ENCODE measurements at regions not wholly inside any gene's neighbourhood (a gene's known extent, or its start where the extent isn't known, plus 50 kb on each side); places are given as distances from the start of the nearest gene placed in this dataset.
"Not testable (repeated sequence)": the region's sequence is repeated elsewhere in the genome, so short reads cannot be mapped to it uniquely, and the experiment has no call there.

DNA sequence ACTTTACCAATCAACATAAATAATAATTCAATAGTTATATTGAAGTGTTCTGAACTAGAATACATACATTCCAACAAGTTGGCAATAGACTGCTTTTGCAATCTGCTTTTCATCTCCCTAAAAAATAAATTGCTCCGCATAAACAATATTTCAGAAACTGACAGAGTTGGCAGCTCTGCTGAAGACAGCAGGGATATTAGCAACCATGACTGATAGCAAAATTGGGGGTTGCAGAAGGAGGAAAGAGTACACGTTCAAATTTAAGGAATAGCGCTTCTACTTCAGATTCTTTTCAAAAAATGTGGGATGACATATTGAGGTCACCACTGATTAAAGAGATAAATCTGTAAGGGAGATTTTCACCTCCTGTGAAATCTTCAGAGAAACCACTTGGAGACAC lies 521.2 kb downstream of the DTWD2 start:
- H3K4me3 ChIP-seq (ENCODE audit: low read length), result no peak overlapping the region
- no peak for DNase-seq (ENCODE audit: low read depth)
- TF ChIP-seq, protein P1, sequence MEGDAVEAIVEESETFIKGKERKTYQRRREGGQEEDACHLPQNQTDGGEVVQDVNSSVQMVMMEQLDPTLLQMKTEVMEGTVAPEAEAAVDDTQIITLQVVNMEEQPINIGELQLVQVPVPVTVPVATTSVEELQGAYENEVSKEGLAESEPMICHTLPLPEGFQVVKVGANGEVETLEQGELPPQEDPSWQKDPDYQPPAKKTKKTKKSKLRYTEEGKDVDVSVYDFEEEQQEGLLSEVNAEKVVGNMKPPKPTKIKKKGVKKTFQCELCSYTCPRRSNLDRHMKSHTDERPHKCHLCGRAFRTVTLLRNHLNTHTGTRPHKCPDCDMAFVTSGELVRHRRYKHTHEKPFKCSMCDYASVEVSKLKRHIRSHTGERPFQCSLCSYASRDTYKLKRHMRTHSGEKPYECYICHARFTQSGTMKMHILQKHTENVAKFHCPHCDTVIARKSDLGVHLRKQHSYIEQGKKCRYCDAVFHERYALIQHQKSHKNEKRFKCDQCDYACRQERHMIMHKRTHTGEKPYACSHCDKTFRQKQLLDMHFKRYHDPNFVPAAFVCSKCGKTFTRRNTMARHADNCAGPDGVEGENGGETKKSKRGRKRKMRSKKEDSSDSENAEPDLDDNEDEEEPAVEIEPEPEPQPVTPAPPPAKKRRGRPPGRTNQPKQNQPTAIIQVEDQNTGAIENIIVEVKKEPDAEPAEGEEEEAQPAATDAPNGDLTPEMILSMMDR (conservative IDR thresholded peaks at IDR 0.05; ENCODE audit: low read depth, low read length), result no peak

GRCh38 chr5:118466418-118466817 lies 521.9 kb downstream of the DTWD2 start:
- TF ChIP-seq, protein P1 (conservative IDR thresholded peaks at IDR 0.05; ENCODE audit: low read depth, low read length), result no peak
- DNase-seq (ENCODE audit: low read depth), result no peak
- no peak overlapping the region for H3K4me3 ChIP-seq (ENCODE audit: low read length)

- DNase-seq (ENCODE audit: low read depth); H3K4me3 ChIP-seq (ENCODE audit: low read length): not testable (repeated sequence)
Measured at GRCh38 chr5:118462276-118462675, 526.1 kb downstream of the DTWD2 start.

- TF ChIP-seq, protein P1 (conservative IDR thresholded peaks at IDR 0.05; ENCODE audit: low read depth, low read length), result no peak
- H3K4me3 ChIP-seq (ENCODE audit: low read length), result no peak overlapping the region
- DNase-seq (ENCODE audit: low read depth), result no peak
Measured at GRCh38 chr5:118461436-118461835, 526.9 kb downstream of the DTWD2 start.

- H3K4me3 ChIP-seq (ENCODE audit: low read length), result no peak overlapping the region
- no peak for DNase-seq (ENCODE audit: low read depth)
- TF ChIP-seq, protein P1 (conservative IDR thresholded peaks at IDR 0.05; ENCODE audit: low read depth, low read length), result no peak
Measured at GRCh38 chr5:118459490-118459889, 528.9 kb downstream of the DTWD2 start.

- no peak for DNase-seq (ENCODE audit: low read depth)
- TF ChIP-seq, protein P1 (conservative IDR thresholded peaks at IDR 0.05; ENCODE audit: low read depth, low read length), result no peak
- no peak overlapping the region for H3K4me3 ChIP-seq (ENCODE audit: low read length)
Measured at GRCh38 chr5:118456085-118456484, 532.3 kb downstream of the DTWD2 start.

DNA sequence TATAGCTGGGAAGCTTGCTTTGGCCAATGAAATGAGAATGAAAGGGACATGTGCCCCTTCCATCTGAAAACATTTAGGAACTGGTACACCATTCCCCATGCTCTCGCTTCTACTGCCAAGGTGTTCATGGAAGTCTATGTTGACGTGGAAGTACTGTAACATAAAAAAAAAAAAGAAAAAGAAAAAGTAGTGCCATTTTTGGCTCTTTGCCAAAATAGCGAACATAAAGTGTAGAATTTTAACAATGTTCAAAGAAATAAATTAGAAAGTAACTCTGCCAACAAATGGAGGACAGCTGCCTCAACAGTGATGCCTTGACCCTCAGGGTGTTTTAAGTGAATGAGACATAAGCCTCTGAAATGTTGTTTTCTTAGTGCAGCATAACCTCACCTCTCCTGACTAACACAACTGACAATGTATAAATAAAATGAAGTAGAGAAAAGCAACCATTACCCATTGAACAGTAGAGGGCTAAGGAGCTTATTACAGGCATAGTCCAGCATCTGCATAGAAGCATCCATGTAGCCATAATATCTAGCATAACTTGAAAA lies 536.6 kb downstream of the DTWD2 start:
- no peak for DNase-seq (ENCODE audit: low read depth)
- H3K4me3 ChIP-seq (ENCODE audit: low read length), result no peak overlapping the region
- TF ChIP-seq, protein P1 (conservative IDR thresholded peaks at IDR 0.05; ENCODE audit: low read depth, low read length), result no peak
